ENCODE measurements at regions not wholly inside any gene's neighbourhood (a gene's known extent, or its start where the extent isn't known, plus 50 kb on each side); places are given as distances from the start of the nearest gene placed in this dataset.
"Not testable (repeated sequence)": the region's sequence is repeated elsewhere in the genome, so short reads cannot be mapped to it uniquely, and the experiment has no call there.

DNA sequence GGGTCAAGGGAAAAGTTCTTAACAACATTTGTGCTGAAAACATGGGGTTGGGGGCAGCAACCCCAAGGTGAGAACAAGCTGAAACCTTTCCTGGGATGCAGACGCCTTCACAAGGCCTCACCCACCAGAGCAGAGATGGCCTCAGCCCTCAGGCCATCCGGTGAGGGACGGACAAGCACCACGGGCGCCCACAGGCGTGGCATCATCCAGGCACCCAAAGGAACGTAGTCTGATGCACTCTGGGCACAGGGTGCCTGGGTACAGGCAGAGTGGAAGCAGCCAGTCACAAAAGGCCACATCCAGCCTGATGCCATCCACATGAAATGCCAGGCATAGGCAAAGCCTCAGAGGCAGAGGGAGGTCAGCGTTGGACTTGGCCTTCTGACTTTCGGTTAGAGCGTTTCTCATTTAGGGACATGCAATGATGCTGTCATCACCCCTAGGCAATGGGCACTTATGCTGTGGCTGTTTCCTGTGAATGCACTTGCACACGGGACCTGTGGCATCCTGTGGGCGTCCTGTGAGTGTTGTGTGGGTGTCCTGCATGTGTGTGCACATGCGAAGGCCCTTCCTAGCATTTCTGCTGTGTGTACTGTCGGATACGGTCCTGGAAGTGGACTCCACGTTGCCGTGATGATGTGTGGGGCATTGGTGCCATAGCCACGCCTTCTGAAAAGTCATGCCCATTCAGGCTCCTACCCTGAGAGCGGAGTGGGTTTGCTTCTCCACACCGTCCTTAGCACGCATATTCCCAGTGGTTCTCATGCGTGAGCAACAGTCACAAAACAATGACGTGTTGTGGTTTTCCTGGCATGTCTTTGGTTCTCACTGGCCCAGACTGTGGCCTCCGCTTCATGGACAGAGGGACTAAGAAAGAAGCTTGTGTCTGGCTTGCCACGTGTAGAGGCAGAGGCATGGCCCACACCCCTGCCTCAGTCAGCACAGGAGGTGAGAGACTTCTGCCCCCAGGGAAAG is 52.7 kb upstream of the ZNF469 start:
- TF ChIP-seq, protein P1, sequence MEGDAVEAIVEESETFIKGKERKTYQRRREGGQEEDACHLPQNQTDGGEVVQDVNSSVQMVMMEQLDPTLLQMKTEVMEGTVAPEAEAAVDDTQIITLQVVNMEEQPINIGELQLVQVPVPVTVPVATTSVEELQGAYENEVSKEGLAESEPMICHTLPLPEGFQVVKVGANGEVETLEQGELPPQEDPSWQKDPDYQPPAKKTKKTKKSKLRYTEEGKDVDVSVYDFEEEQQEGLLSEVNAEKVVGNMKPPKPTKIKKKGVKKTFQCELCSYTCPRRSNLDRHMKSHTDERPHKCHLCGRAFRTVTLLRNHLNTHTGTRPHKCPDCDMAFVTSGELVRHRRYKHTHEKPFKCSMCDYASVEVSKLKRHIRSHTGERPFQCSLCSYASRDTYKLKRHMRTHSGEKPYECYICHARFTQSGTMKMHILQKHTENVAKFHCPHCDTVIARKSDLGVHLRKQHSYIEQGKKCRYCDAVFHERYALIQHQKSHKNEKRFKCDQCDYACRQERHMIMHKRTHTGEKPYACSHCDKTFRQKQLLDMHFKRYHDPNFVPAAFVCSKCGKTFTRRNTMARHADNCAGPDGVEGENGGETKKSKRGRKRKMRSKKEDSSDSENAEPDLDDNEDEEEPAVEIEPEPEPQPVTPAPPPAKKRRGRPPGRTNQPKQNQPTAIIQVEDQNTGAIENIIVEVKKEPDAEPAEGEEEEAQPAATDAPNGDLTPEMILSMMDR (IDR thresholded peaks at IDR 0.05), result no peak
- ATAC-seq (ENCODE audit: low FRiP score), result no peak
- DNase-seq (ENCODE audit: low spot score), result no peak

DNA sequence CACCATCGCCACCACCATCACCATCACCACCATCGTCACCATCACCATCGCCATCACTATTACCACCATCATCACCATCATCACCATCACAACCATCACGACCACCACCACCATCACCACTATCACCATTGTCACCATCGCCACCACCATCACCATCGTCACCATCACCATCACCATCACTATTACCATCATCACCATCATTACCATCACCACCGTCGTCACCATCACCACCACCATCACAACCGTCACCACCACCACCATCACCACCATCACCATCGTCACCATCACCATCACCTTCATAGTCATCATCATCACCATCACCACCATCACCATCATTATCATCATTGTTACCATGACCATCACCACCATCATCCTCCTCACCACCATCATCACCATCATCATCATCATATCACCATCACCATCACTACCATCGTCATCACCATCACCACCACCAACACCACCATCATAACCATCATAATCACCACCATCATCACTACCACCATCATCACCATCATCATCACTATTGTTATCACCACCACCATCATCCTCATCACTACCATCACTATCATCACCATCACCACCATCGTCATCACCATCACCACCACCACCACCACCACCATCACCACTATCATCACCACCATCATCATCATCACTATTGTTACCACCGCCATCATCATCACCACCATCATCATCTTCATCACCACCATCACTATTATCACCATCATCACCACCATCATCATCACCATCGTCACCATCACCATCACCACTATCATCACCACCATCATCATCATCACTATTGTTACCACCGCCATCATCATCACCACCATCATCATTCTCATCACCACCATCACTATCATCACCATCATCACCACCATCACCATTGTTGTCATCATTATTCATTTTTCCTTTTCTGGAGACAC is 51.5 kb upstream of the ZNF469 start:
- TF ChIP-seq, protein P1 (IDR thresholded peaks at IDR 0.05), result no peak
- no peak for ATAC-seq (ENCODE audit: low FRiP score)
- no peak for DNase-seq (ENCODE audit: low spot score)

DNA sequence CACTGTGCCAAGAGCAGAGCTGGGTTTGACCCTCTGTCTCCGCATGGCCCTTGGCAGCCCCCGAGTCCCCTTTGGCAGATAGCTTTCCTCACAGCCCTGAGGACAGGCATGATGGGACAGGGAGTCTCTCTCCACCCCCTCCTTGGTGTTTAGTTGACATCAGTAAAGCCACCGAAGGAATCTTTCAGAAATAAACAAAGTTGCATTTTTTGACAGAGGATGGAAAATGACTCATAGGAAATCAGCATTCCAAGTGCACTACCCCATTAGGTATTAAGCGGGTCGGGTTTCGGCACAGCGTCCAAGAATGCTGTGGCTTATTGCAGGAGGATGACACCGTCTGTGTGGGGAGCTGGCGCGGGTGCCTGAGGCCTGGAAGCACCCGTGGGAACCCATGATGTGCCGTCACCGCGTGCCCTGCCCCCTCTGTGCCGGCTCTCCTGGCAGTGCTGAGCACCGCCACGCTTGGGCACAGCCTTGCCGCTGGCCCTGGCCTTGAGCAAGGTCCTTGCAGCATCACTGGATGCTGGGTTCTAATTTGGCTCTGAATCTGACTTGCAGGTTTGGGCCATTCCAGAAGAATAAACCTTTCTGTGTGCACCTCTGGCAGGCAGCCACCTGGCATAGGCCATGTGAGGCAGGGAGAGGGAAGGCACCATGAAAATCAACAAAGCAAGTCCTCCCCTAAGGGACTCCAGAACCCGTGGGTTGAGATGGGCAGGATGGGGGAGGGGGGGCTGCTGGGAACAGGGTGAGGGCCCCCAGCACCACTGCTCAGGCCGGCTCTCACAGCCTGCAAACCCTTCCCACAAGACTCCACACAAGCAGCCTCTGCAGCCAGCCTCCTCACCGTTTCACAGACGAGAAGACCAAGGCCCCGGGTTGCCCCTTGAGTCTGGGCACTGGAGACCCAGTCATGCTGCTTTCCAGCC is 50.5 kb upstream of the ZNF469 start:
- peak; percentile 58 for ATAC-seq (ENCODE audit: low FRiP score)
- peak; percentile 43 for DNase-seq (ENCODE audit: low spot score)
- TF ChIP-seq, protein P1 (IDR thresholded peaks at IDR 0.05), result no peak

DNA sequence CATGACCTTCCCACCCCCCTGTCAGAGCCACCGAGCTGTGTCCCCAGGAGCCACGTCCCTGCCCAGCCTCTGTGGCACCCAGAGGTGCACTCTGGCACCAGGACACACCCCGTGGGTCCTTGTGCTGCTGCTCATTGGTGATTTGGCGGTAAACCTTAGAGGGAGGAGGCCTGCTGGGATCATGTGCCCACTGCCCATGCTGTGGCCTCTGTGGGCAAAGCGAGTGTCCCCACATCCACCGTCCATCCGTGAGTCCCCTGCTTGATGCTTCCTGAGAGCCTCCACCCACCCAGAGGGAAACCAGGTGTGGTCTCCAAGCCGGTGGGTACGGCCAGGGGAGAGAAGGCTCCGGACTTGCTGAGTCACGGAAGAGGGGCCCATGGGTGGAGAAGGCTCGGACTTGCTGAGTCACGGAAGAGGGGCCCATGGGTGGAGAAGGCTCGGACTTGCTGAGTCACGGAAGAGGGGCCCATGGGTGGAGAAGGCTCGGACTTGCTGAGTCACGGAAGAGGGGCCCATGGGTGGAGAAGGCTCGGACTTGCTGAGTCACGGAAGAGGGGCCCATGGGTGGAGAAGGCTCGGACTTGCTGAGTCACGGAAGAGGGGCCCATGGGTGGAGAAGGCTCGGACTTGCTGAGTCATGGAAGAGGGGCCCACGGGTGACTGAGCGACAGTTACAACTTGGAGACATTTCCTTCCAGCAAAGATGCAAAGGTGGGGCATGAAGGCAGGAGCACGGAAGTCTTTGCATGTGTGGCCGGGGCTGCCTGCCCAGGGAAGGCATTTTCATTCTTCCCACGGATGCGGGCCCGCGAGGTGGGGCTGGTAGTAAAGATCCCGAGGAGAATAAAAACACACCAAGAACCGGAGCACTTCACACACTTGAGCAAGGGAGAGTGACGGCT is 49.6 kb upstream of the ZNF469 start:
- not testable (repeated sequence) for ATAC-seq (ENCODE audit: low FRiP score); DNase-seq (ENCODE audit: low spot score)

Data from omental fat pad (tissue), 3 donors.